ENCODE measurements at regions not wholly inside any gene's neighbourhood (a gene's known extent, or its start where the extent isn't known, plus 50 kb on each side); places are given as distances from the start of the nearest gene placed in this dataset.

DNA sequence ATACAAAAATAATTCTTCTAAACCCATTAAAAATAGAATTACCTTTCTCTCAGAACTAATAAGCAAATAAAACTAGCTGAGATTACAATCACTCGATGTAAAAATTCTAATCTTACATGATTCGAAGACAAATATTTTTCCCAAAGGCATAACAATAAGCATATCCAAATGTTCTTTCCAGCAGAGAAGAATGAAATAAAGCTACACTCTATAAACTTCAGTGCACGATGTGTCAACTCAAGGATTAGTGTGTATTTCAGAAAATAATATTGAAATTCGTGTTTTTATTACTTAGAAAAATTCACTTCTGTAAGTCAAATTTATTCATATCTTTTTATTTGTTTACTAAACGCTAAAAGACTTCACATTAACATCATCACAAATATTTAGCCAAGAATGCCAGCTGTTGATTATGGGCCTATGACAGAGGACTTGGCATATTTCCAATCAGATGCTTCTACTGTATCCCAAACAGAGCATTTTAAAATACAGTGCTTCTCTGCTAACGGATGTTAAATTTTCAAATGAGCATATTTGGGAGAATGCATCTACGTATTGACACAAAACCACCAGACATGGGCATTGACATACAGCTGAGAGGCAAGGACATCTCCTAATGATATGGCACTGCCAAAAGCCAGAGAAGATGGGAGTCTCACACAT, 54.7 kb upstream of the PDE7B start:
- no peak for DNase-seq (ENCODE audit: low read depth in 2 of 3, low spot score in 1 of 3)

GRCh38 chr6:135797361-135797760, 54.1 kb upstream of the PDE7B start:
- no peak for DNase-seq (ENCODE audit: low read depth in 2 of 3, low spot score in 1 of 3)

DNA sequence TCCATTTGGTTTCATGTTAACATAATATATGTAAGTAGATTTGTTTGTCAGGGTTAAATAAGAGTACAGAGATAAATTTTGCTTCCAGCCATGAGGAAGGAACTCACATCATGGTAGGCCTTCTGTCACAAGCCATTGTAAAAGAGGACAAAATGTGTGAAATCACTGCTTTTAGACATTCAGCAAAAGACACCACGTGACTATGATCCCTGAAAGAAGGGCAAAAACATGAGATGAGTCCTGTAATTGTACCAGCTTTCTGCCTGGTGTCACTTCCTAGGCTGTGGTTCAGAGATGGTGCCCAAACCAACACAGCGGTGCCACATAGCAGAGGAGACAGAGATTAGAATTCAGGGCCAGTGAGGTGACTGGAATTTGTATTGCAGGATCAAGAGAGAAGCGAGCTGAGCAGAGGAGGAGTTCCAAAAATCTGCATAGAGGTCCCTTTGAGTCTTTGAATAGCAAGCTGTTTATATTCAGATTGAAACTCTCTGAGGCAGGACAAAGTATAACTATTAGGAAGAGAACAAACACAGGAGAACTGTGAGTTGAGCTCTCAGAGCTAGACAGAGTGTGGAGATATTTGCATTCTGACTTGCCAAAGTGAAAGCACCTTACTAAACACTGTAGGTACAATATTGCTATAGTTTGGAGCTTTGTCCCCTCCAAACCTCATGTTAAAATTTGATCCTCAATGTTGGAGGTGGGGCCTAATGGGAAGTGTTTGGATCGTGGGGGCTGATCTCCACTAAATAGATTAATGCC, 52.6 kb upstream of the PDE7B start:
- DNase-seq (ENCODE audit: low read depth in 2 of 3, low spot score in 1 of 3): no peak
